ENCODE measurements at regions not wholly inside any gene's neighbourhood (a gene's known extent, or its start where the extent isn't known, plus 50 kb on each side); places are given as distances from the start of the nearest gene placed in this dataset.

DNA sequence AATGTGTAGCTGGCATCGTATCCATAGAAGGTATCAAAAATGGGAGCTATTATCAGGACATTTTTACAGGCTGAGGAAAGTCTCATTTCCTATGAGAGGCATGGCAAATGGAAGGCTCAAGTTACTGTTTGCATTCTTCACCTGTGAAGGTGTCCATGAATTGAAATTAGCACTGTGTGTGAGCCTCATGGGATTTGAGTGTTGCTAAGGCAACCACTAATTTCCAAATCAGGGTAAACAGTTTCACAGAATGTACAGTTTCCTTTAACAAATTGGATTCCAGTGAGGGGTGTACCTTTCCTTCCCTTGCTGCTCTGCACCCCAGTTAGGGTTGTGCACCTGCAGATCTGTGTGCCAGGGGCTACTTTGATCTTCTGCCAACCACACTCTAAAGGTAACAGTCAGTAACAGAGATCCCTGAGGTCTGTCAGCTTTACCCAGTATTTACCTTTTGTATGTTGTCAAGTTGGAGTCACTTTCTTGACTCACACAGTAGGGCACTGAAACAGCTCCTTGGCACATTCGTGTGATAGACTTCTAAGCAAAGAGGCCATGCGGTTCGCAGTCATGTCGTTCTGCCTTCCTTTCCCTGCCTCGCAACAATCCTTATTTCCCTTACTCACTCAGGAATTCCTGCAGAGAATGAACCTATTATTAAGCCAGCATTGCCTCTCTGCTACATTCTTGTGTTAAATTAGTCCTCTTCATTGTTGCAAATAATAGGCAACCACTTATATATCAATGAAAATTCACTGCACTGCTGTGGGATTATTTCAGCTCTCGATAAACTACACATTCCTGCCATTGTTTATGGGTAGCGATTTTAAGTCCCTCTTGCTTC, 129.8 kb upstream of the GBE1 start:
- H3K9me3 ChIP-seq = peaks cover 0 to 4% (median 0%) of the 10 kb centered on the region in 12 donors
- H3K4me1 ChIP-seq = no peaks in the 10 kb centered on the region
- no peaks in the 10 kb centered on the region for H3K27me3 ChIP-seq
- no peaks in the 10 kb centered on the region for H3K36me3 ChIP-seq
- no peak for TF ChIP-seq POLR2A (IDR thresholded peaks at IDR 0.05)
- TF ChIP-seq, protein P1, sequence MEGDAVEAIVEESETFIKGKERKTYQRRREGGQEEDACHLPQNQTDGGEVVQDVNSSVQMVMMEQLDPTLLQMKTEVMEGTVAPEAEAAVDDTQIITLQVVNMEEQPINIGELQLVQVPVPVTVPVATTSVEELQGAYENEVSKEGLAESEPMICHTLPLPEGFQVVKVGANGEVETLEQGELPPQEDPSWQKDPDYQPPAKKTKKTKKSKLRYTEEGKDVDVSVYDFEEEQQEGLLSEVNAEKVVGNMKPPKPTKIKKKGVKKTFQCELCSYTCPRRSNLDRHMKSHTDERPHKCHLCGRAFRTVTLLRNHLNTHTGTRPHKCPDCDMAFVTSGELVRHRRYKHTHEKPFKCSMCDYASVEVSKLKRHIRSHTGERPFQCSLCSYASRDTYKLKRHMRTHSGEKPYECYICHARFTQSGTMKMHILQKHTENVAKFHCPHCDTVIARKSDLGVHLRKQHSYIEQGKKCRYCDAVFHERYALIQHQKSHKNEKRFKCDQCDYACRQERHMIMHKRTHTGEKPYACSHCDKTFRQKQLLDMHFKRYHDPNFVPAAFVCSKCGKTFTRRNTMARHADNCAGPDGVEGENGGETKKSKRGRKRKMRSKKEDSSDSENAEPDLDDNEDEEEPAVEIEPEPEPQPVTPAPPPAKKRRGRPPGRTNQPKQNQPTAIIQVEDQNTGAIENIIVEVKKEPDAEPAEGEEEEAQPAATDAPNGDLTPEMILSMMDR (IDR thresholded peaks at IDR 0.05) = no peak
- no peak for DNase-seq
- H3K27ac ChIP-seq = no peak overlapping the region
- intact Hi-C loops (cut with DNase I) = no loop called here
- H3K4me3 ChIP-seq = no peak overlapping the region
- ATAC-seq = no peak
- 86 to 90% (median 87%) methylated on average over 8 of the region's 8 CpGs for WGBS, 4 donors

DNA sequence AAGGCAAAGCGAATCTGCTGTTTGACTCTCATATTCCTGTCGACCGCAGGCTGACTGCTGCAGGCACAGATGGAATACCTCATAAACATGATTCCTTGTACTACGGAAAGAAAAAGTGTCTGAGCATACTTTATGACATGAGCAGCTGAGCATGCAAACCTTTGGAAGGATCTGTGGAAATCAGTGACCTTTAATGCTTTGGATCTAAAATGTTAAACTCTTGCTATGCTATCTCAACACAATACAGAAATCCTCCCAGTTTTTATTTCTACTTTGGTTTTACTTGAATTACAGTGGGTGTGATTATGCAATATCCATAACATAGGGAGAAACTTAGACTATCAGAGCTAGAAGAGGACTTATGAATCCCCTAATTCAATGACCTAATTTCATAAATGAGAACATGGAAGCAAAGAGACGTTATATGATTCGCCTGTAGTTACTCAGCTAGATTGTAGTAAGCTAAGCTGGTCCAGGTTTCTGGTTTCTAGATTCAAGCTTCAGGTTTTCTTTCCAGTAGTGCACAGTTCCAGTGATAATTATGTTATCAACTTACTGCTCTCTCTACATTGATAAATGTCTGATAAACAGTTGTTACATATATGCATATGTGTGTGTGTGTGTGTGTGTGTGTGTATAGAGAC, 127.6 kb upstream of the GBE1 start:
- Histone ChIP-seq H3K36me3 (no peaks in the 10 kb centered on the region), H3K9me3 (peaks cover 0 to 4% (median 0%) of the 10 kb centered on the region in 12 donors), H3K4me1 (no peaks in the 10 kb centered on the region), H3K4me3 (peak overlapping the region in 1 of 12 donors; percentile 0), H3K27me3 (no peaks in the 10 kb centered on the region), H3K27ac (no peak overlapping the region)
- no peak for ATAC-seq
- no peak for DNase-seq
- 74 to 82% (median 80%) methylated on average over 6 of the region's 6 CpGs for WGBS, 4 donors
- intact Hi-C loops (cut with DNase I) = no loop called here
- TF ChIP-seq, protein P1 (IDR thresholded peaks at IDR 0.05) = no peak
- no peak for TF ChIP-seq POLR2A (IDR thresholded peaks at IDR 0.05)

DNA sequence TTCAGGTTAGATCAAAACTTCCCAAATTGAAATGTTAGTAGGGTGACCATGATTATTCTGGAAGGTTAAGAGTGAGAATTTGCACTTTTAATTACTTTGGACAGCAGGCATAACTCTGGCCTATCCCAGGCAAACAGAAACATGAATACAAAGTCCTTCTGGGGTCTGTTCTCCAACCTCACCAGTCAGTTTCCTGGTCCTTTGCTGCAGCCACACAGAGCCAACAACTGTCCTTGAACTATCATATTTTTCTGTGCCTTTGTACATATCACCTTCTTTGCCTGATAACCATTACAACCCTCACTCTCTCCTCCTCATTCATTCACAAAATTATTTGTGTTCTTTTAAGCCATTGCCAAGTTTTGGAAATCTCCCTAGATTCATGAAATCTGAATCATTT, 126.0 kb upstream of the GBE1 start:
- H3K9me3 ChIP-seq = peaks cover 0 to 4% (median 0%) of the 10 kb centered on the region in 12 donors
- intact Hi-C loops (cut with DNase I) = no loop called here
- no peaks in the 10 kb centered on the region for H3K36me3 ChIP-seq
- DNase-seq (no peak), ATAC-seq (no peak)
- TF ChIP-seq, protein P1 (IDR thresholded peaks at IDR 0.05) = no peak
- TF ChIP-seq POLR2A (IDR thresholded peaks at IDR 0.05) = no peak
- no peaks in the 10 kb centered on the region for H3K27me3 ChIP-seq
- no peak overlapping the region for H3K27ac ChIP-seq
- no peaks in the 10 kb centered on the region for H3K4me1 ChIP-seq
- no peak overlapping the region for H3K4me3 ChIP-seq

DNA sequence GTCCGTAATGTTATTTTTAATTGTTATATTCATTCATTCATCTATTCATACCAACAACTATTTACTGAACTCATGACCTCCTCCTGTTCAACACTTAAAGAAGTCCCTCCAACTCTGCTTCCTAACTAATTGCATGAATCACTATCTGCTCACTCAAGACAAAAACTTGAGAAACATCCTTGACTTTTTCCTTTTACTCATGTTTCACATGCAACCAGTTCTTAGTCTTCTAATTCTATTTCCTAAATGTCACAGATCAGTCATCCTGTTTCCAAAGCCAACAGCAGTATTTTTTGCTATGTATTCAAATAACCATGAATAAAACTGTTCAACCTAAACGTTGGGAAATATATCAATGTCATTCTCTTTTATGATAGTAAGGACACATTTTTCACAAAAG, 124.6 kb upstream of the GBE1 start:
- no peak for ATAC-seq
- intact Hi-C loops (cut with DNase I) = no loop called here
- TF ChIP-seq, protein P1 (IDR thresholded peaks at IDR 0.05) = no peak
- TF ChIP-seq POLR2A (IDR thresholded peaks at IDR 0.05) = no peak

More for the DNA sequence above, 124.6 kb upstream of the GBE1 start:
- no peaks in the 10 kb centered on the region for H3K27me3 ChIP-seq
- 83 to 87% (median 86%) methylated on average over 2 of the region's 2 CpGs for WGBS, 4 donors
- no peak for DNase-seq
- peaks cover 0 to 5% (median 0%) of the 10 kb centered on the region in 12 donors for H3K9me3 ChIP-seq
- no peaks in the 10 kb centered on the region for H3K4me1 ChIP-seq
- H3K4me3 ChIP-seq = no peak overlapping the region
- H3K27ac ChIP-seq = no peak overlapping the region
- H3K36me3 ChIP-seq = no peaks in the 10 kb centered on the region

Data from heart left ventricle (tissue), 16 donors.